CD4-positive, alpha-beta T cell treated with Interleukin-10 for 1 hour (primary cell): ENCODE measurements at regions not wholly inside any gene's neighbourhood (a gene's known extent, or its start where the extent isn't known, plus 50 kb on each side); places are given as distances from the start of the nearest gene placed in this dataset.

Experiments
- DNase-seq: peaks from one replicate; pipeline ENCODE4 v3.0.0-alpha.2; 2020

DNA sequence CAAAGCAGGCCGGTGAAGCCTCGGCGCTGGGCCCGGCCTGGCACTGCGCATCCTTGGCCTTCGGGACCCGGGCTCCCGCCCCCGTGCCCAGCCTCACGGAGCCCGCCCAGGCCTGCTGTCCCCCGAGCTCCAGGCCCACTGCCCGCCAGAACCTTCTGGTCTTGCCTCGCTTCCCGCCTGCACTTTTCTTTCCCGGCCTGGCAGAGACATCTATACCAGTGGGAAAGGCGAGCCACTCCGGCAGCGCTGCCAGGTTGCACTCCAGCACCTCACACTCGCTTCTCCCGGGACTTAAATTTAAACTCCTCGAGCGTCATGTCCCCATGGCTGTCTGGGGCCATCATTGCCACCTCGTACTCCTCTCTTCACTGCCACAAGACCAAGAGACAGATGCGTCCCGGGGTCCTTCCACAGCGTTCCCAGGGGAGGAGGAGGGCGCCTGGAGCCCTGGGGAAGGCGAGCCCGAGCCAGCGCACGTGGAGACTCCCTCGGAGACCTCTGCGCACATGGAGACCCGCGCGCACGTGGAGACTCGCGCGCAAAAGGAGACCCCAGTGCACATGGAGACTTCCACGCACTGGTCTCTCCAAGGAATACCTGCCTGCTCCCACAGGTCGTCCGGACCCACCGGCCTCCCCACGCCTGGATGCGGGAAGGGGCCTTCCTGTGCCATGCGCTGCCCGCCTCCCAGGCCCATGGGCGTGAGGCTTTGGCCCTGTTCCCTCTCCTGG, 253.1 kb upstream of the SALL3 start:
- no peak for DNase-seq

DNA sequence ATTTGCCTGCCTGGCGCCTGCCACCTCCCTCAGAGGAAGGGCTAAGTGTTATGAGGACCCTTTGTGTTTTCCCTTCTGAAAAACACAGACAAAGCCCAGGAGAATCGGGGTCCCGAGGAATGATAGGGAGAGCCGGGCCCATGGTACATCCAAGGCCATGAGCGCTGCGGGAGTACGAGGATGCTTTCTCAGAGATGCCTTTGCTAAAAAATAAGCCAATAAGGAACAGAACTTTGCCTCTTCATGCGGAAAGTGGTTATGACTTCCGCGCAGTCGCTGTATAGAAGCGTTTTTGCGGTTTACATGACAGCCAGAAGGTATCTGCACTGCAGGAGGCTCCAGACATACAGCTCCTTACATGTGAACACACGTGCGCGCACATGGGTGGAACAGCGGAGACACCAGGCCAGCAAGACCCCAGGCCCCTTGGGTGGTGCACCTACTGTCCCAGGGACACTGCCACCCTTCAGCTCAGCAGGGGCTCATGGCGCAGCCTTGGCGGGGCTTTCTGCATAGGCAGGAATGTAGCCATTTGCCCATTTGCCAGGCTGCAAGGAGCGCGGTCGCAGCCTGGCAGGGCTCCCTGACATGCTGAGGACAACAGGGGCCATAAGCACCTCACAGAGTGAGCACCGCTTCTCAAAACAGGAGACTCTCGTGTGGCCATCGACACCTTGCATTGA, 252.4 kb upstream of the SALL3 start:
- no peak for DNase-seq

DNA sequence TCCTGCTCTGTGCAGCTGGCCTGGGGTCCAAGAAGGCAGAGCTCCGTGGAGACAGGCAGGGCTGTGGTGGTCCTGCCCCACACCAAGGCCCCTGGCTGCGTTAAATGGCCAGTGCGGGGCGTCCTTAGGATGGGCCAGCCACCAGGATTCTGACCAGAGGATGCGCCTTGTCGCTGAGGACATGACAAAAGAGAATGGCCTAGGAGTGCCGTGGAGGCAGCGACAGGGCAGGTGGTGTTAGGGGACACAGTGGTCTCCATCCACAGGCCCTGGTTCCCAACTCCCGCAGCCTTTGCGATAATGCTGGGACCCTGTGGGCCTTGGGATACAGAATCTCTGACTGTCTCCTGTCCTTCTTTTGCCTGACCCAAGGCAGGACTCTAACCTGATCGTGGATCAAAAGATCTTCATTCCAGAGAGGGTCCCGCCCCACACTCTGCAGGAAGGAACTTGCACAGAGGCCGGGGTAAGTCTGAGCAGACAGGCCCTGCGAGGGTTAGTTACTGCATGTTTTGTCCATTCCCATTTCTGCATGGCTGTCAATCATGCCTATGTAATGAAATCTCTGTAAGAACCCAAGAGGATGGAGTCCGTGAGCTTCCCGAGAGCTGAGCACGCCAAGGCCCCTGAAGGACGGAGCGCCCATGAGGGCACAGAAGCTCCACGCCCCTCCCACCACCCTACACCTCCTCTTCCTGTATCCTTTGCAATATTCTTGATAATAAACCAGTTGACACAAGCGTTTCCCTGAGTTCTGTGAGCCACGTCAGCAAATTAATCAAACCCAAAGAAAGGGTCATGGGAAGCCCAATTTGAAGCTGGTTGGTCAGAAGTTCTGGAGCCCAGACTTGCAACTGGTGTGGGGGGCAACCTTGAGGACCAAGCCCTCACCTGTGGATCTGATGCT, 251.5 kb upstream of the SALL3 start:
- no peak for DNase-seq

GRCh38 chr18:78728784-78729467, 250.7 kb upstream of the SALL3 start:
- DNase-seq: no peak

DNA sequence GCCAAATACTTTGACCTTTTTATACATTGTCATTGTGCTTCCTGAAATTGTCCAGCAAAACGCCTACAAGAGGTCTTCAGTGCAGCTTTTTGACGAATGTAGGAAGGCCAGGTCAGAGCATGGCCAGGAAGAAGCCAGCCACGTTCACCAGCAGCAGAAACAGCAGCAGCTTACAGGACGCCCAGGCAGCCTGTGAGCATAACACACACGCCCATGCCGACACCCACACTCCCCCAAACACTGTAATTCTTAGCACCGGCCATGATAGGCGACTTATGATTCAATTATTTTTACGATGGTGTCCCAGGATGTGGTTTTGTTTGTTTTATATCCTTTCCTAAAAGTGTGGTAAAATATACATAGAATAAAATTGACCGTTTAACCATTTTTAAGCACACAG, 249.1 kb upstream of the SALL3 start:
- DNase-seq: no peak

DNA sequence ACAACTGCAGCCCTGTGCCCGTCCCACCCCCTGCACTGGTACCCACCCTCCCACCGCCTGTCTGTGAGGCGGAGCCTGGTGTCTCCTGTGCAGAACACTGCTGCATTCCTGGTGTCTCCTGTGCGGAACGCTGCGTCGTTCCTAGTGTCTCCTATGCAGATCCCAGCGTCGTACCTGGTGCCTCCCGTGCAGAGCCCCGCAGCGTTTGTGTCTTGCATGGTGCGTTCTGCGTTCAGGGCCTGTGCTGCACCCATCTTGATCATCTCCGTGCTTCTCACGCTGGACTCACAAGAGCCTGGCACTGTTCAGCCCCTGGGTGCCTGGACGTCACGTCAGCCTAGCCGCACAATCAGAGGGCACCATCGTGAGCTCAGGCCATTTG, 248.6 kb upstream of the SALL3 start:
- DNase-seq: no peak

- no peak for DNase-seq
These were observed 248.1 kb upstream of the SALL3 start for GRCh38 chr18:78731398-78732032.

DNA sequence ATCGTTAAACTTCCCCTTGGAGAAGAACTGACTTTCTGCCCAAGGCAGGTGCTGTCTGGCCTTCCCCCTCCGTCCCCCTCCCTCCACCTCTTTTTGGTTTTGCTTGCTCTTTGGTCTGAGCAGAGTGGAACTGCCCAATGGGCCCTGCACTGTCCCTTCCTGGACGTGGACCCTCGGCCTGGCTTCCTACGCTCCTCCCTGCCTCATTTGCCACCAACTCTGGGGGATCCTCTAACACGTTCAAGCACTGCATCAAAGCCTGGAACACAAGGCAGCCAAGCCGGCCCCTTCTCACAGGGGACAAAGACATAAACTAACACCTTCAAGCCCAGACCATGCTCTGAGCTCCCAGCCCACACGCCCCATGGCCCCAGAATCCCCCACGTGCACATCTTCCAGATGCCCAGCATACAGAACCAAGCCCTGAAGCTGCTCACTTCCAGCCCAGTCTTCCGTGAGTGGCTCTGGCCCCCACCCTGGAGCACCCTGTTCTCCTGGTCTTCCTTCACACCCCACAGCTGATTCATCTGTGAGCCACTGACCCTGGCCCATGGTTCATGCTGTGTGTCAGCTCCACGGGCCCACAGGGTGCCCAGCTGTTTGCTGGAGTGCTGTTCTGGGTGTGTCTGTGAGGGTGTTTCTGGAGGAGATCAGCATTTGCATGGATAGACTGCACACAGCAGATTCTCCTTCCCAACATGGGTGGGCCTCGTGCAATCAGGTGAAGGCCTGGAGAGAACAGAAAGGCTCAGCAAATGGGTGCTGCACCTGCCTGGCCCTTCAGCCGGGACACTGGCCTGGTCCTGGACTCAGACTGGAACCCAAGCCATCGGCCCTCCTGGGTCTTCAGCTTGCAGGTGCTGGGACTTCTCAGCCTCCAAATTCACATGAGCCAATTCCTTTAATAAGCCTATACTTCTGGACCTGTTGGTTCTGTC, 247.1 kb upstream of the SALL3 start:
- DNase-seq: no peak

DNA sequence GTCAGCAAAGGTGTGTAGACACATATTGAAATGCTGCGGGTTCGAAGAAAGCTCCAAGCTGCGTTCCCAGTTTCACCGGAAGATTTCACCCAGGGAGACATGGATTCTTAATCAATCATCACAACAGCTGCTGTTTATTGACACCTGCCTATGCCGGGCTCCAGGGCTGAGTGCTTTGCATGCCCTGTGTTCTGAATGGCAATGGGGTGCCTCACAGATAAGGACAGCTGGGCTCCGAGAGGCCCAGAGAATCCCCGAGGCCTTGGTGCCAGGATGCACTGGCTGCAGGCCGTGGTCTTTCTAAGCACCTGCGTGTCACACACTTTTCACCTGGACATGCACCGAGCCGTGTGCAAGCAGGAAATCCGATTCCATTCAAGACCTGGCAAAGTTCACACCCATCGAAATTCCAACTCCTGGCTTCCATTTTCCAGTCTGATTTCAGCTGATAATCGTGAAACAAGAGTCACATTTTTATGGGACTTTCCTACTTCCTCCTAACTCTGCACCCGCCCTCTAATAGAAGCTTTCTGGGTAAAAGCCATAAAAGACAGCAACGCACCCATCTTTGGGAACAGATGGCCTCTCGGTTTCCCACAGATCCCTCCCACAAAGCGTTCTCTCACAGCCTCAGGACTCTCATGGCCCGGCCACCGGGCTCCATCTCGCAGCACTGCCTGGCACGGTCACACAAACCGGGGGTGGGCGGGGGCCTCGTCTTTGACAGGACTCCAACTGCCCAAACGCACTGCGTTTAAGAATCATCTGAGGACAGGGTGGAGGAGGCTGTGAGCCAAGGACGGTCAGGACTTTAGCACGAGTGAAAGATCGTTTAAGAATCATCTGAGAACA, 245.6 kb upstream of the SALL3 start:
- DNase-seq: no peak

GRCh38 chr18:78734614-78734945, 245.0 kb upstream of the SALL3 start:
- DNase-seq: no peak

DNA sequence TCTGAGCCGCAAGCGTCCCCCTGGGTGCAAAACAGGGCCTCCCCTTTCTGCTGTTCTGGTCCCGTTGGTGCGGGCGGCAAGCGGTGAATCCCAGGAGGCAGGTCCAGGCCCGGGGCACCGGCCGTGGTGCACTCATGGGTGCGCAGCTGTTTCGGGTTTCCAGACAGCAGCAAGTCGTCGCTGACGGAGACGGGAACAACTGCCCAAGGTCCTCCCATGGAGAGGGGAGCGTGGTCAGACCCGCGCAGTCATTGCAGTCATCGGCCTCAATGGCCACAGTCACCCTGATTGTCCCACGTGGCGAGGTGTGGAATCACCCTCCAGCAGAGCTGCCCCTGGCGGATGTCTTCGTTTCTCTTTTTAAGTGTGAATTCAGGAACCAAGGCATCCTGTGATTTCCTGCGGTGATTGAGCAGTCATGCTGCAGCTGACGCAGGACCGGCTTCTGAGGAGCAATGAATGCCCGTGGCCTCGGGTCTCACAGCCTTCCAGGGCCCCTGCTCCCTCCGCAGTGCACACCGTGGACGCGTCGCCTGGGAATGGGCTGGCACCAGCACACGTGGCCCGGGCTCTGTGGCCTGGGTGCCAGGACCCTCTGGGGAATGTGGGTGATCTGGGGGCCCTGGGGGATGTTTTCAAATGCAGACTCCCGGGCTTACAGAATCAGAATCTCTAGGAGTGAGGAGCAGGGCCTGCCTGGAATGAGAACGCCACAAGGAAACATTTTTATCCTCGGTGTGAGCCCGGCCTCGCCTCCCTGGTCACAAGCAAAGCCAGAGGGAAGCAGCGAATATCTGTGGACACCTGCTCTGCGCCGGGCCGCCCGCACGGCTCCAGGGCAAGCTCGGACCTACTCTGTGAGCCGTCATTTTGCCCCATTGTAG, 244.2 kb upstream of the SALL3 start:
- no peak for DNase-seq

- no peak for DNase-seq
These were observed 243.5 kb upstream of the SALL3 start for GRCh38 chr18:78736015-78736690.

DNA sequence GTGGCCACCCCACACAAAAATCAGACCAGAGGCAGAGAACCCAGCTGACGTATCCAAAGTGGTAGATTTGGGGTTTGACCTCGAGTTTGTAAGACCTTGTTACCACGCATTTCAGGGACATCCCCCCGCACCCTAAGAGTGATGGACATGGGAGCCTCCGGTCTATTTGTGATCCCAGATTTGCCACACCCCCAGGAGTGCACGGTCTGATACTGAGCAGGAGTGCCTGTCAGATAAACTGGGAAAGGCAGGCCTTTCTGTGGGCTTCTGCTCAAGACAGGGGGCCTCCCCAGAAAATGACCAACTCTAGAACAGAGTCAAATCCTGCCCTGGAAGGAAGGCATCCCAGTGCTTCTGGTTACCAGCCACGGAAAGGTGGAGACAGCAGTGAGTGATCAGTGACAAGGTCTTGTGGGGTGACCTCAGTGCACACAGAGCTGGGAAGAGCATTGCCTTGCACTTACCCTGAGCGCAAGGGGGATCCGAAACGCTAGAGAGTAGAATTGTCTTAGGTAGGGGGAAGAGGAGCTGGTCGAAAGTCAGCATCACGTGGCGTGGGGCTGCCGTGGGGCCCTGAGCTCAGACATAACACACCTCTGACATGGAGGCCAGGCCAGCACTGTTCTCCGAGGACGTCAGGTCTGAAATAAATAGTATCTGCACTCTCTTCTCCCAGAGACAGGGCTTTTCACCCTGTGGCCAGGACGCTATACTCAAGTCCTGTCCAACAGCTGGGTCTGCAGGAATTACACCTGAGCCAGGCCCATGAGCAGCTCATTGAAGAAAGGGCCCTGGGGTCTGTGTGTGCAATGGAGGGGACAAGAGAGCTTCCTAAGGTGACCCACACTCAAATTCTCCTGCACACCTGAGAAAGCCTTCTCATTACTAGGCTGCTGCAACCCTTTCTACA, 242.4 kb upstream of the SALL3 start:
- no peak for DNase-seq

DNA sequence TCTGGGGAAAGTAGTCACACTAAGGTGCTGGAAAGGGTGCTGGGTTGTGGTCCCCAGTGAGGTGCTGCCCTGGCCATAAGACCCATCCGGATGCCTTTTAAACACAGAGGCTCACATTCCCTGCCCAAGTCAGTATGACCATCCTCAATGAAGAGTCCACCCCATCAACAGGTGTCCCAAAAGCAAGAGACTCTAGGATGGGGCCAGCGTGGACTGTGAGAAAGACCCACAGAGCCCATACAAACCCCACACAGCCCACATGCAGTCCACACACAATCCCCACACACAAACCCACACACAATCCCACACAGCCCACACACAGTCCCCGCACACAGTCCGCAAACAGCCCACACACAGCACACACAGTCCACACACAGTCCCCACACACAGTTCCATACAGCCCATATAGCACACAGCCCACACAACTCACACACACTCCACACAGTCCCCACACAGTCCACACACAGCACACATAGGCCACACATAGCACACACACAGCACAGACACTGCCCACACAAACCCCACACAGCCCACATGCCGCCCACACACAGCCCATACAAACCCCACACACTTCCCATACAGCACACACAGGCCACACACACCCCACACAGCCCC, 241.4 kb upstream of the SALL3 start:
- no peak for DNase-seq

GRCh38 chr18:78739115-78739514, 240.5 kb upstream of the SALL3 start:
- no peak for DNase-seq

- no peak for DNase-seq
These were observed 239.5 kb upstream of the SALL3 start for GRCh38 chr18:78739882-78740677.
